TTC549 (cell line): ENCODE measurements at regions not wholly inside any gene's neighbourhood (a gene's known extent, or its start where the extent isn't known, plus 50 kb on each side); places are given as distances from the start of the nearest gene placed in this dataset.

Source experiments
- FAIRE-seq: peaks from 2 replicates; lab custom pipeline; 2012; peaks lifted over from hg19 to GRCh38; lab: Jason Lieb, UNC

- no peak for FAIRE-seq
Measured at GRCh38 chr2:195606179-195606578, 50.8 kb upstream of the SLC39A10 start.

GRCh38 chr2:195604706-195605105 lies 52.3 kb upstream of the SLC39A10 start:
- no peak for FAIRE-seq

GRCh38 chr2:195603998-195604397 lies 53.0 kb upstream of the SLC39A10 start:
- FAIRE-seq, result no peak

- no peak for FAIRE-seq
Measured at GRCh38 chr2:195603408-195603807, 53.6 kb upstream of the SLC39A10 start.

GRCh38 chr2:195602687-195603086 lies 54.3 kb upstream of the SLC39A10 start:
- FAIRE-seq, result no peak

GRCh38 chr2:195601361-195601760 lies 55.7 kb upstream of the SLC39A10 start:
- no peak for FAIRE-seq

- FAIRE-seq, result no peak
Measured at GRCh38 chr2:195600778-195601177, 56.2 kb upstream of the SLC39A10 start.

- no peak for FAIRE-seq
Measured at GRCh38 chr2:195596840-195597239, 60.2 kb upstream of the SLC39A10 start.

- no peak for FAIRE-seq
Measured at GRCh38 chr2:195595825-195596224, 61.2 kb upstream of the SLC39A10 start.

- FAIRE-seq, result no peak
Measured at GRCh38 chr2:195594919-195595694, 61.9 kb upstream of the SLC39A10 start.

- no peak for FAIRE-seq
Measured at GRCh38 chr2:195594248-195594647, 62.8 kb upstream of the SLC39A10 start.

- FAIRE-seq, result no peak
Measured at GRCh38 chr2:195592105-195592504, 64.9 kb upstream of the SLC39A10 start.

GRCh38 chr2:195590861-195591205 lies 66.2 kb upstream of the SLC39A10 start:
- no peak for FAIRE-seq

GRCh38 chr2:195590199-195590860 lies 66.7 kb upstream of the SLC39A10 start:
- no peak for FAIRE-seq

GRCh38 chr2:195587966-195588365 lies 69.1 kb upstream of the SLC39A10 start:
- FAIRE-seq, result no peak

- no peak for FAIRE-seq
Measured at GRCh38 chr2:195586062-195586714, 70.8 kb upstream of the SLC39A10 start.

- no peak for FAIRE-seq
Measured at GRCh38 chr2:195582188-195582587, 74.8 kb upstream of the SLC39A10 start.

- no peak for FAIRE-seq
Measured at GRCh38 chr2:195579776-195580555, 77.1 kb upstream of the SLC39A10 start.

- FAIRE-seq, result no peak
Measured at GRCh38 chr2:195575879-195576401, 81.1 kb upstream of the SLC39A10 start.

- no peak for FAIRE-seq
Measured at GRCh38 chr2:195575016-195575415, 82.0 kb upstream of the SLC39A10 start.

- FAIRE-seq, result no peak
Measured at GRCh38 chr2:195574312-195574711, 82.7 kb upstream of the SLC39A10 start.

- FAIRE-seq, result no peak
Measured at GRCh38 chr2:195572895-195573683, 83.9 kb upstream of the SLC39A10 start.
